Dermis microvascular lymphatic vessel endothelial cell (primary cell): ENCODE measurements at regions not wholly inside any gene's neighbourhood (a gene's known extent, or its start where the extent isn't known, plus 50 kb on each side); places are given as distances from the start of the nearest gene placed in this dataset.

Source experiments
- DNase-seq, 2 donors: peaks; one replicate each; pipeline versions ENCODE4 v3.0.0 to v3.0.0-alpha.2; 2010; ENCODE audit warnings: low read depth in 2 of 2

DNA sequence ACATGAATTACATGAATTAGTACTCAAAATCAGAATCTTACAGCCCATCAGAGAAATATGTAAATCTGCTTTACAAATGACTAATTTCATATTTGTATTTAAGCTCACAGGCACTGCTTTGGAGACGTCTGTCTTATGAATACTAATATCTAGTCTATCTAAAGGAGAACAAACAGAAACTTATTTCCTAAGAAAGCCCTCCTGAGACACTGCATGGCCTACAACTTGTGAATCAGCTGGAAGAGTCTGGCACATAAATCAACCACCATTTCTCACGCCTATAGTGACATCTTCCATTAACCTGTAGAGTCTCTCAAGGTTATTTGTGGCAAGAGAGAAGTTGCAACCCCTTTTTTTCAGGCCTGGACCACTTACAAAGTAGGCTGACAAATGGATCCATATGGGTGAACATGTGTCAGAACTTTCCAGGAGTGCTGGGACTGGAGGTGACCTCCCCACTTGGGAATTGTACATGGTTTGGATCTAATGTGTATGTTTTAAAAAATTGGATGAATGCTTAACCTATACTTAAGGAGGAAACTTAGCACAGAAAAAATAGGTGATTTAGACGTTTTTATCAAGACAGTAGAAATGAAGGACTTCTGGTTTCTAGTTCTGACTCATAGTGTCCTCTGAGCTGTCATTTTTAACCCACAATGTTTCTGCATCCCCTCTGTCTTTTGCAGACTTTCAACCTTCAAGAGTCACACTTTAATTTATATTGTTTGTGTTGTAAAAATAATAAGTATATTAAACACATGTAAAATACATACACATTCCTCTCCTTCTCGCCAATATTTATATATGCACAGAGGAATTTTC is 83.2 kb upstream of the ARHGAP24 start:
- DNase-seq: no peak

DNA sequence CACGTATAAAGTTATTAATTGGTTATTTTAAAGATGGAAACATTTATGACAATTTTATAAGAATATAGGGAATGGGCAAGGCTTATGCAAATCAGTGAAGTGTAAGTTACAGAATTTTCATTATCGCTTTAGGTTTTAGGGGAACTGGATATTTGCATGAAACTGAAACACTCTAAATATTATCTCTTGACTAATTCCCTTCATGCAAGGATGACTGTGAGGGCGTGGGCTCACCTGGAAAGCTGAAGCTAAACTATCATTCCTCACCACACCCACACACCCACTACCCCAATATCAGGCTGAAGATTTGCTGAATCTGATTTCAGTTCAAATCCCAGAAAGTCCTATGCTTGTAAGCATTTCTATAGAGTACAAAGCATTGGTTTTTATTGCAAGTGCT is 81.7 kb upstream of the ARHGAP24 start:
- no peak for DNase-seq

DNA sequence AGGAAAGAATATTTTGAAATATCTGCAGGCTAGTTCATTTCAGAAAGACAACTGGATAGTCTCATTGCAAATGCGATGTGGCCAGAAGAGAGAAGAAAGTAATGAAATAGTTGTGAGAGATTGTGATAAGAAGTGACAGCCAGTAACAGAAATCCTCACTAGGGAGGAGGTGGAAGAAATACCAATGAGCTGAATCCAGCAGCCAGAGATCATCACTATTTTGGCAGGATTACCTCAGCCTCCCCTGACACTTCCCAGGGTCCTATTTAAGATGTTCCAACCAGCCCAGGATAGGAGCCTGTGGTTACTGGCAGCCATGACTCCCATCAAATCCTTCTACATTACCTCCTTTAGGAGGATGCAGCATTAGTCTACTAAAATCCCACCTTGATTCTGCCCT is 76.7 kb upstream of the ARHGAP24 start:
- no peak for DNase-seq

DNA sequence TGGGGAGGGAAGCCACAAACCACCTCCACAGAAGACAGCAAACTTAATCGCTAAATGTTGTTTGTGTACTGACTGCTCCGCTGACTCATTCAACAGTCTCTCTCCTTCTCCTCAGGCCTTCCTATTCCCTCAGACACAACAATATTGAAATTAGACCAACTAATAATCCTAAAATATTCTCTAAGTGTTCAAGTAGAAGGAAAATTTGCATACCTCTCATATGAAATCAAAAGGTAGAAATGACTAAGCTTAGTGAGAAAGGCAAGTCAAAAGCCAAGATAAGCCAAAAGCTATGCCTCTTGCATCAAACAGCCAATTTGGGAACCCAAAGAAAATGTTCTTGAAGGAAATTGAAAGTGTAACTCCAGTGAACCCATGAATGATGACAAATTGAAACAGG is 75.7 kb upstream of the ARHGAP24 start:
- DNase-seq: no peak

DNA sequence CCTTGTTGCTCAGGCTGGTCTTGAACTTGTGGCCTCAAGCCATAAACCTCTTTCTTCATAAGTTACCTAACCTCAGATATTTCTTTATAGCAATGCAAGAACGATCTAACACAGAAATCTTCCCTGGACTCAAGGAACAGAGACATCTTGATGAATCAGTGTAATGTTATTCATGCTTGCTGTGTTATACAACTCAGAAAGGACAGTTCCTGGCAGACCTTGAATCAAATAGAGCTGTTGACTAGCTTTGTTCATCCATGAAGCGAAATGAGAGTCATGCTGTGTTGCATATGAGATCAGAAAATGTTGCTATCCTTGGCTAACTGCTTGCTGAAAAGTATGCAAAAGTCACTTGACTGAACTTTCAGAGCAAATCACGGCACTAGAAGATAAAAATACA is 72.6 kb upstream of the ARHGAP24 start:
- DNase-seq: no peak

DNA sequence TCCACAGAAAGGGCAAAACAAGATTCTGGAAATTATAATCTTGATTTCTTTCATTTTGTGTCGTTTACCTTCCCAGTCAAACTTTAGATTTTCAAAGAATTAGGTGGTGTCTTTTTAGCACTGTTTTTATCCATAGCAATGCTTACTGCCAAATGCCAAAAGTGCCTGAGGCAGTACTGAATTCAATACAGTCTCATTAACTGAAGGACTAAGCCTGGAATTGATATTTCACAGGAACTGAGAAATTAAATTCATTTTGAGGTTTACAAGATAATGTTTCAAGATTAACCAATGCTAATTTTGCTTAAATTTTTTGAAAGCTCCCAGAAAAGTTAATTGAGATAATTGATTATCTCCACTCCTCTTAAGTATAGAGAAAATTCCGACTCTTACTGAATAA is 68.8 kb upstream of the ARHGAP24 start:
- DNase-seq: no peak

DNA sequence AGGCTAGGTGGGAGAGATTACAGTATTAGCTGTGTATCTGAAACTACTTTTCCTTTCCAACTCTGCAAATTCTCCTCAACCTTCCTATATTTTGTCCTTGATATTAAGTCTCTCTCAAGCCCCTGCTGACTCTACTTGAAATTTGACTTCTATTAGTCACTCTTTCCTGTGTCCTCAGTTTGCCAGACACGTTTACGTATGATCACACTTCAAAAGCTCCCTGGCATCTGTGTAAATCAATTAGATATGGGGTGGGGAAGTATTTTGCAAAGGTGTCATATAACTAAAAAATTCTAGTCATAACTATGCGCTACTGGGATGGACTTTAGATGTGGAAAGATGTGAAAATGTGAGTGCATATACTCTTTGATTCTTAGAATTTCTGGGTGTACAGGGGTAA is 67.4 kb upstream of the ARHGAP24 start:
- DNase-seq: peak in 1 of 2 donors; percentile 11

DNA sequence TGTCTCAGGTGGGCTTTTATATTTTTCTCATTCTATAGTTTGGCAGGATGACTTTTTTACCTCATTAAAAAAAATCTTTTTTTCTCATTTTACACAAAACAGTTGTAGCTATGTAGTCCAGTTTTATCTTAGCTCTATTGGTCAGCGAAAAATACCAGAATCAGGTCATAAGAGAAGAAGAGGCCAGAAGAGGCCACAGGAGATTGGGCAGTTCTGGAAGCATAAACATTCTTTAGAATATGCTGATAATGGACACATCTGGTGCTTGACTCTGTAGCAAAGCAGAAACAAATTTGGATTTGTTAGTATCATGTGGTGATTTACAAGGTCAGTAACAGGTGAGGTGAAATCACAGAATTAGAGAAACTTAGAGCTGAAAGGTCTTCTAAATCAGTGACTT is 66.6 kb upstream of the ARHGAP24 start:
- no peak for DNase-seq

DNA sequence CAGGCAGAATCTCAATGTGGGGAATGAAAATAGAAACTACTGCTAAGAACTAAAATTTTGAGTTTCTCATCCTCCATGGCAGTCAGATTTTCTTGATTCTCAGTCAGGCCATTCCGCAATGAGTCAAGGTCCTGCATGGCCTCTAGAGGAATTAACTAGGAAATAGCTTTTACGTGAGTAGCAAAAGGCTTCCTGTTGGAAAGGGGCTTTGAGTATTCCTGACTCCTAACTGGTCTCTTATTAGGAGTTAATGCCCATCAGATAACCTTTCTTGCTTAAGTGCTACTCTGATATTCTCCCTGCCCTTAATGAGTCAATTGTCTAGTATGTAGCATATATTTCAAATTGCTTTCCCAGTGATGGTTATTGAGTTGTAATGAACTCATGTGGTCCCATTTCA is 65.7 kb upstream of the ARHGAP24 start:
- DNase-seq: peak in 1 of 2 donors; percentile 72

DNA sequence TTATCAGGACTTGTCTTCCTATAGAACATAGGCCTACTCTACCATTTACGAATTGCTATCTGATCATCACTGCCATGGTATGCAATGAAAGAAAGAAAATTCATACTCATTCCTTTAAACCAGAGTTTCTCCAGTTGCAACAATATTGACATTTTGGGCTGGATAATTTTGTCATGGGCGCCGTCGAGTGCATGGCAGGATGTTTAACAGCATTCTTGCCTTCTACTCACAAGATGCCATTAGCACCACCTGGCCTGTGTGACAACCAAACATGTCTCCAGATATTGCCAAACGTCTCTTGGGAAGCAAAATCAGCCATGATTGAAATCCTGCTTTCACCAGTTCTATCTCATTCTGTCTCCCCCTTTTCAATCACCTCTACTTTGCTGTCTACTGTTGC is 63.6 kb upstream of the ARHGAP24 start:
- no peak for DNase-seq

DNA sequence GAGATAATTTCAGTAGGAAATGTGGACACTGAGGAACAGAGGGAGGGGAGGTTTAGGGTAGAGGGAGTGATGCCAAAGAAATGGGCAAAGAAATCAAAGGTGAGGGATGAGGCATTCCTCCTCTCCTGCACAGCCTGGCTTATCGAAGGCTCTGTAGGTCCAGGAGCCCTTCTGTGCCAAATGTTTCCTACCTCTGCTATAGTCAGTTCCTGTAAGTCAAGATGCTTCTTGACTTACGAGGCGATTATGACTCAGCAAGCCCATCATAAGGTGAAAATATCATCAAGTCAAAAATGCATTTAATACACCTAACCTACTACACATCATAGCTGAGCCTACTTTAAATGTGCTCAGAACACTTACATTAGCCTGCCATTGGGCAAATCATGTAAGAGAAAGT is 60.0 kb upstream of the ARHGAP24 start:
- DNase-seq: no peak

DNA sequence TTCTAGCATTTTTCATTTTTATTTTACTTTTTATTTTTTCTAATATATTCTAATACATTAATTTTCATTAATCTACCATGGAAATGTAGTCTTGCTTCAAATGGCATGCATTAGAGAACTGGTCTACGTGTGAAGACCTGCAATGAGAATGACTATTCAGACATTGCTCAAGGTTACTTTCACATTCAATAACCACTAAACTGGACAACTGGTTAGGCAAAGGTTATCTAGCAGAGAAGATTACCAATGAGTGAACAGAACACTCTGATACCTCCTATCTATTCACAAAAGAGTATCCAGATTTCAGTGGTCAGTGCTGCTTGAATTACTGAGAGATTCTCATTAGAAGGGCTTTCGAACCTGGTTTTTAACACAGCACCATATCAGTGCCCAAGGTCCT is 58.9 kb upstream of the ARHGAP24 start:
- no peak for DNase-seq

DNA sequence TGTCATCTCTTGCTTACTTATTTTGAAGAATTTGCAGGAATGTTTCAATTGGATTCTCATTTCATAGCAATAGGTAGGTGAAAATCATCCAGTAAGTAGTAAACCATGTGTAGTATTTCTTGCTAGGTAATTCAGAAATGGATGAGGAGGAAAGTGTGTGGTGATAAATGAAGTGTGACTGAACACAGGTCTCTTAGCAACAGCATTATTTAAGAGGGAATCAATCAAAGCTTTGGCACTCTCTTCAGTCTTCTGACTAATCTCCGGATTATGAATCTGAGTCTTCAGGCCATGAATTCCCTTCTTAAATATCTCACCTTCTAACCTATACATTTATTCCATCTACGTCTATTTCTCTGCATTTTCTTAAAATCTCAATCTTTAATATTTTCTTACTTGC is 55.8 kb upstream of the ARHGAP24 start:
- no peak for DNase-seq

DNA sequence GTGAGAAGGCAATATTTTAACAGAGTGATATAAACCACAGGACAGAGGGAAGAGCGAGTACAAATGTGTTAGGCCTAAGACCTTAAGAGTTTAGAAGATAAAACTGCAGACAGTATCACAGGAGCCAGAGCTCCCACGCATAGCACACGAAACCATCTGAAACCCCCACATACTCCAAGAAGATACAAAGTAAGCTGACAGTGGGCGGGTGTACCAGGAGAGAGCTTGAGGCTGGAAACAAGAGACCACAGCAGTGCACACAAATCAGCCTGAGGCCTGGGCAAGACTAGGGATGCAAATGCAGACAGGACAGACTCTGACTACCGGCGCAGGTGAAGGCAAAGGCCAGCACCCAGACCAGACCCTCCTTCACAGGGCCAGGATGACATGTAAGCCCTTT is 54.1 kb upstream of the ARHGAP24 start:
- DNase-seq: no peak

DNA sequence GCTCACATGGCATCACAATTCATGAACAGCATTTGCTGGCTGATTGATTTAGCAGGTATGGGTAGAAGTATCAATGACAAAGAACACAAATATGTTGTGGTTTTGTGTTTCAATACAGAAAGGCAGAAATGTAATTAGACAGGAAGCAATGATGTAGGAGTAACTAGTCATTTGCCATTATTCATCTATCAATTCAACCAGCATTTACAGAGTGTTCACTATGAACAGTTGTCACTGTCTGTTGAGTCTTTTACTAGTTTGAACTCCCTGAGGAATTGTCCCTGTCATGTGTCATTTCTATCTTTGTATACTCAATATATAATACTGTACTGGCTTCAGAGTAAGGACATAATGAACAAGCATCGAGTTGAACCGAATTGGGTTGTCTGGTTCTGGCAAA is 51.5 kb upstream of the ARHGAP24 start:
- no peak for DNase-seq
